HG02852 (cell line): ENCODE measurements at regions not wholly inside any gene's neighbourhood (a gene's known extent, or its start where the extent isn't known, plus 50 kb on each side); places are given as distances from the start of the nearest gene placed in this dataset.

ENCODE experiments used
- ATAC-seq: cut with Tn5 transposase; IDR thresholded peaks from one replicate; pipeline ENCODE4 v1.9.1; 2021; ENCODE audit warnings: mild to moderate bottlenecking, moderate library complexity; ENCODE audit not compliant: unreplicated experiment

- no peak for ATAC-seq
Observed at GRCh38 chr3:74510261-74510818, 104.1 kb downstream of the CNTN3 start.

- ATAC-seq: no peak
Observed at GRCh38 chr3:74507691-74508090, 106.8 kb downstream of the CNTN3 start.

GRCh38 chr3:74506246-74506645, 108.2 kb downstream of the CNTN3 start:
- no peak for ATAC-seq

- no peak for ATAC-seq
Observed at GRCh38 chr3:74501007-74501406, 113.5 kb downstream of the CNTN3 start.

- no peak for ATAC-seq
Observed at GRCh38 chr3:74500257-74500656, 114.2 kb downstream of the CNTN3 start.

- ATAC-seq: no peak
Observed at GRCh38 chr3:74491874-74492273, 122.6 kb downstream of the CNTN3 start.

- ATAC-seq: no peak
Observed at GRCh38 chr3:74489050-74489792, 125.2 kb downstream of the CNTN3 start.

GRCh38 chr3:74479915-74480314, 134.5 kb downstream of the CNTN3 start:
- no peak for ATAC-seq

GRCh38 chr3:74470313-74470712, 144.1 kb downstream of the CNTN3 start:
- no peak for ATAC-seq

GRCh38 chr3:74469713-74470112, 144.7 kb downstream of the CNTN3 start:
- no peak for ATAC-seq

GRCh38 chr3:74469151-74469550, 145.3 kb downstream of the CNTN3 start:
- no peak for ATAC-seq

GRCh38 chr3:74465715-74466410, 148.6 kb downstream of the CNTN3 start:
- no peak for ATAC-seq

GRCh38 chr3:74463515-74463914, 150.9 kb downstream of the CNTN3 start:
- ATAC-seq: no peak

- ATAC-seq: no peak
Observed at GRCh38 chr3:74456166-74456565, 158.3 kb downstream of the CNTN3 start.

GRCh38 chr3:74447221-74447620, 167.2 kb downstream of the CNTN3 start:
- no peak for ATAC-seq

- no peak for ATAC-seq
Observed at GRCh38 chr3:74445541-74445940, 168.9 kb downstream of the CNTN3 start.

- ATAC-seq: no peak
Observed at GRCh38 chr3:74443102-74443501, 171.4 kb downstream of the CNTN3 start.

- no peak for ATAC-seq
Observed at GRCh38 chr3:74442683-74443082, 171.8 kb downstream of the CNTN3 start.

- ATAC-seq: no peak
Observed at GRCh38 chr3:74442068-74442467, 172.4 kb downstream of the CNTN3 start.

GRCh38 chr3:74436184-74436583, 178.3 kb downstream of the CNTN3 start:
- no peak for ATAC-seq

- ATAC-seq: no peak
Observed at GRCh38 chr3:74435631-74436030, 178.8 kb downstream of the CNTN3 start.

GRCh38 chr3:74434406-74434805, 180.1 kb downstream of the CNTN3 start:
- no peak for ATAC-seq
